Ramos (cell line): ENCODE measurements at regions not wholly inside any gene's neighbourhood (a gene's known extent, or its start where the extent isn't known, plus 50 kb on each side); places are given as distances from the start of the nearest gene placed in this dataset.

Experiments
- in situ Hi-C: fragments of 300-500 bp; cut with MboI; formaldehyde crosslinking; loops from one replicate; pipeline ENCODE4 v1.14.3; 2022; ENCODE audit warnings: low sequenced_read_pairs; ENCODE audit not compliant: unreplicated experiment

- in situ Hi-C loops, result no loop called here
Observed at GRCh38 chr2:11985817-11986566, 239.6 kb downstream of the LPIN1 start.

DNA sequence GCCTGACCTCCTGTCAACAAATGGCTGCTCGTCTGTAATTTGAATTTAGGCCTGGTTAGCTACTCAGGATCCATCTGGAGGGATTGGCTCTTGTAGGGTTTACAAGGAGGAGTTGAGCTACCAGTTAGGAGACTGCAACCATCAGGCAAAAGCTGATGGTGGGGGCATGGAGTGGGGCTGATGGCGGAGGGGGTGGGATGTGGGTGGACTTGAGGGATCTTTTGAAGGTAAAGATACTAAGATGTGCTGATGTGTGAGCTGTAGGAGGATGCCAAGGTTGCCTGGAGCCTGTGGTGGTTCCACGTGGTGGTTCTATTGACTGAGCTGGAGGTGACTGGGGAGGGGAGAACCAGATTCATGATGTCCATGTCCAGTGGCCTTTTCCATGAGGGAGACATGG is 240.7 kb downstream of the LPIN1 start:
- in situ Hi-C loops, result no loop called here

GRCh38 chr2:11988691-11989353 is 242.4 kb downstream of the LPIN1 start:
- in situ Hi-C loops, result no loop called here

DNA sequence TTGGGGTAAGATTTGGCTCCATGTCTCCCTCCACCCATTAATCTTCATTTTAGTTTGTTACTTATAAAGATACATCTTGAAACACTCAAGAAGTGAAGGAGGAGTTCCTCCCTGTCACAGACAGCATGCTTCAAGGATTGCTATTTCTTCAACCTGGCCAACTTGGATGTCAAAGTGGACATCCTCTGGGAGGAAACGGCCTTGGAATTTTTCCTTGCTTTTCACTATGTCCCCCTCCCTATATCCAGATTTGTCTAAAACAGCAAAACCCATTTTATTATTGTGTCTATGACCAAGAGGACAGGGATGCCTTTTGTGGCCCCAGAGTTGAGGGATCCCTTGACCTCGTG is 242.9 kb downstream of the LPIN1 start:
- in situ Hi-C loops, result no loop called here

- in situ Hi-C loops, result no loop called here
Observed at GRCh38 chr2:11990576-11990975, 244.1 kb downstream of the LPIN1 start.

DNA sequence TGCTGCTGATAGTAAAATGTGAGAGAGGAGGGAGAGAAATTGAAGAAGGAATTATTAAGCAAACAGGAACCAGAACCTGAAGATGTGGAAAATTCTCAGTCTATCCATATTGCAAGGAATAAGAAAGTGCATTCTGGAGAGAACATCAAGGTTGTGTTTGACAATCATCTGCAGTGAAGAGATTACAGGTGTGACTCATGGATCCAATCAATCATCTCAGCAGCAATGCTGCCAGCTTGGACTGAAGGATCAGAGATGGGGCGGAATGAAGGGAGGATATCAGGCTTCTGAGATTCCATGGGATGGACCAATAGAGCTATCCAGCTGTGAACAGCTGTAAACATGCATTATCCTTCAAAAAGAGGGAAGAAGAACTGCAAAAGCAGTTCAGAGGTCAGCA is 247.3 kb downstream of the LPIN1 start:
- in situ Hi-C loops, result no loop called here

- in situ Hi-C loops, result no loop called here
Observed at GRCh38 chr2:11995456-11995855, 249.0 kb downstream of the LPIN1 start.

GRCh38 chr2:11996618-11997017 is 250.2 kb downstream of the LPIN1 start:
- in situ Hi-C loops, result no loop called here

GRCh38 chr2:11997142-11997541 is 250.7 kb downstream of the LPIN1 start:
- in situ Hi-C loops, result no loop called here

GRCh38 chr2:11998218-11998617 is 251.8 kb downstream of the LPIN1 start:
- in situ Hi-C loops, result no loop called here

DNA sequence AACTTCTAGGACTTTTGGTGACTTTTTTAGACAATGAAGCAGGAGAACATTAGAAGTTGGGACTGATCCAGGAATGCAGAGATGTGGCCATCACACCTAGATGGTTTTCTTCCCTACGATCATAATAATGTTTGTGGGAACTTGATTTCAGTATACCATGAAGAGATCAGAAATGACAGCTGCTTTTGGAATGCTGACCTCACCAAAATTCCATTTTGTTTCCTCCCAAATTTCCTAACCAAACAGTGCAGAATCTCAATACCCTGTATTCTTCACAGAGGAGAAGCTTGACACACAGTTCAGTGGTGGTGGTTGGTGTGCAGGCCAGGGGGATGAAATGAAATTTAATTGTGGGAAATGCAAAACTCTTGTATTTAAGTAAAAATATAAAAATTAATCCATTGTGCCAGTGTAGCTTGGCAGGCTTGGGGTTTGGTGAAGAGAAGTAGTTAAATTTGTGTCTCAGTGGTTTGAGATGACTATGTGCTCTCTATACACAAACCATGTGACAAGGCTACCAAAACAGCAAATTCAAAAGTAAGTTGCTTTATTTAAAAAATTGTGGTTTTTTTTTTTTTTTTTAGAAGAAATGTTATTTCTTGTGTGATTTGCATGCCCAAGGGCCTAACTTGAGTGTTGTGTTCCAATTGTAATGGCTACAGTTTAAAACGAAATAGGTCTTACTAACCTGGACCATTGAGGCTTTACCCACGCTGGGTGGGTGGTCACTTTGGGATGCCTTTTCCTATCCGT is 252.4 kb downstream of the LPIN1 start:
- in situ Hi-C loops, result no loop called here

DNA sequence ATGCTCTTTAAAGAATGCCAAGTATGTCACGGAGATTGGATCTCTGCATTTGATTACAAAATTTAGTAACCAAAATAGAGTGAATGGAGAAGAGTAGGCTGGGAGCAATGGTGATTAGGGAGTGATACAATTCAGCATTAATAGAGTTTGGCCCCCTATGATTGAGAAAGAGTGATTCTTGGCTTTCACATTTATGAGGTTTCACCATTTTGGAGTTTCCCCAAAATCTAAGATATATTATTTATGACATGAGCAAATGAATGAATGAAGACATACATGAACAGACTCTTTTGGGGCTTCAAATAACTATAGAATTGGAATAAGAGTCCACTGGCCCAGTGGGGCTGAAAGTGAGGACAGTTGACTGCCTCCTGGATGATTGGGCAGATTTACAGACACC is 255.2 kb downstream of the LPIN1 start:
- in situ Hi-C loops, result no loop called here

DNA sequence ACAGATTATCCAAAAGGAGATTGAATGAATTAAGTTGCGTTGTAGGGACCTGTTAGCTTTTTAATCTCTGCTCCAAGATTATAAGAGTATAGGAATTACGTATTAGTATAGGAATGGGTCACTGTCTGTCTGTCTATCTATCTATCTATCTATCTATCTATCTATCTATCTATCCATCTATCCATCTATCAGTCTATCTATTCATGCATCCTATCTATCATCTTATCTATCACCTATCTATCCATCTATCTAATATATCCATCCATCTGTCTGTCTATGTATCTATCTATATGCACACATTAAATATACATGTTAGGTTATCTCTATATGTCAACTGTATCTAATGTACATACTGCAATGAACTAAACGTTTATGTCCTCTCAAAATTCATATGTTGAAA is 255.8 kb downstream of the LPIN1 start:
- in situ Hi-C loops, result no loop called here

DNA sequence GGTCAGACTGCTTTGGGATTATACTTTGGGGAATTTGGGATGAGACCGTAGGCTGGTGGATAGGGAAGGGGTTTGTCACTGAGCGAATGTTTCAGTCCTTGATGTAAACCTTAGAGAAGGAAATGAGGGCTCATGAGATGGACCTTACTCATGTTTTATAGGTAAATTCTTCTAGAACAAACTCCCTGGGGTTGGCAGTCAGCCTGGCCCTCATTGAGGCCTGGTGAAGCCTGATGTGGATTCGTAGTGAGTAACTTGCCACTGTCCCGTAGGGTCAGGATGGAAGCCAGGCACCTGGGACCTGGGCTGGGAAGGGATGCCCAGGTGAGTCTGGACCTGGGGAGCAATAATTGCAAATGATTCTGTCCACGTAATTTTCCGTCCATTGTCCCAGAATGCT is 258.3 kb downstream of the LPIN1 start:
- in situ Hi-C loops, result no loop called here

DNA sequence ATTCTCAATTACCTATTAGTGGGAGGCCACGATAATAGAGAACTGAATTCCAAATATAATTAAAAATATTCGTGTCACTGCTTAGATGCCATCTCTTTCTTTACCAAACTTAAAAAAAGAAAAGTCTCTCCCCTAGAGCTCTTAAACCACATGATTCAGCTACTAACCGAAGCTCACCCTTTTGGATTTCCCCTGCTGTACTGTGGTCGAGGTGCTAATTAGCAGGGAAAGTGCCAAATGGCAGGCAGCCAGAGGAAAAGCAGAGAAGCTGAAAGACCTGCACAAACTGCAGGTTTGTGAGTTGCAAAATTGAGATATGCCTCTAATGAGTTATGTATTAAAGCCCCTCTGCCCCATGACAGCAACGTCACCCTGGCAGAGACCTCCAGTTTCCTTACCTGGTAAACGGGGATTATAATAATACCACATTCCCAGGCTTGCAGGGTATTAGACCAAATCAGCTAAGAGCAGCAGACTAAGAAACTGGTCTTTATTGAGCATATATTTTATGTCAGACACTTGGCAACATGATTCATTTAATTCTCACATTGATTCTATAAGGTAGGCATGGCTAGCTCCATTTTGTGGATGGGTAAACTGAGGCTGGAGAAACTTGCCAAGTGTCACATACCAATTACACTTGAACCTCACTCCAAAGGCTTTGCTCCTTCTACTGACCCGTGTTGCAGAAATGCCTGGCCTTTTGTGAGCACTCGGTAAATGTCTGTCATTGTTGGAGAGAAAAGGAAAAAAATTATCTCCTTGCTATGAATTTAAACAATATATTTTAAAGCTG is 259.7 kb downstream of the LPIN1 start:
- in situ Hi-C loops, result no loop called here

DNA sequence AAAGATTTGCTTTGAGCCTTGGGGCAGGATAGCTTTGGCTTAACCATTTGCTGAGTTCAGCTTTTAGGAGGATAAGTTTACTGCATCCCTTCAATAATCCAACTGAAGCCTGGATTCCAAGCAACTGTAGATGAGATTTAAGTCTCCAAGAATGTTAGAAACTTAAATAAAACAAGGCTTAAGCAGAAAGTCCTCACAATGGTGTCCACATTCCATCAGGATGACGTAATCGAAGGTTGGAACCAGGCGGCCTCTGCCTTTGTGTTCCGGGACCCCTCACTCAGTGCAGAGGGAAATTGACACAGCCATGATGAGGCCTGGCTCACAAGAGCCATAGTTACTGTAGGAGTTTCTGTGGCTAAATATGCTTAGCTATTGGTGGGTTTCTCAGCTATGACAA is 260.4 kb downstream of the LPIN1 start:
- in situ Hi-C loops, result no loop called here

GRCh38 chr2:12007282-12007681 is 260.9 kb downstream of the LPIN1 start:
- in situ Hi-C loops, result no loop called here

- in situ Hi-C loops, result no loop called here
Observed at GRCh38 chr2:12008425-12009061, 262.1 kb downstream of the LPIN1 start.

DNA sequence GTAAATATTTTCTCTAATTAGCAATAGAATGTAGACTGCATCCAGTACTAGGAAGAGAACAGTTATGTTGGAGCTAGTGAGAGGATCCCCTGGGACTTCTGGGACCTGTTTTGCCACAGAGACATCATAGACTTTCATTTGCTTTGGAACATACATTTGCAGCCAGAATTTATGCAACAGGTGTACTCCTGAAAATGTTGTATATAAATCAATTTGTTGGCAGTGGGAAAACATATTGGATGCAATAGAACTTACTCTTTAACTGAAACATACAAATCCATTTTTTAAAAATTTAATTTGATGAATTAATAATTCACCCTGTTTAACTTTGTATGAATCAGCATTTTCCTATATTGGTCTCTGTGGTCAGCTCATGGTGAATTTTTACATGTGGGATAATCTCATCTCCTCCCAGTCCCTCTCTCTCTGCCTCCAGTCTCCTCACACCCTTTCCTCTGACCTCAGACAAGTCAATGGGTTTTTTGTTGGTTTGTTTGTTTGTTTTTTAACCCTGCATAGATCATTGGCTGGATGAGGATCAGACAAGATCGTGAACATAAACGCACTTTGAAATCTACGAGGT is 263.0 kb downstream of the LPIN1 start:
- in situ Hi-C loops, result no loop called here

GRCh38 chr2:12010059-12010458 is 263.6 kb downstream of the LPIN1 start:
- in situ Hi-C loops, result no loop called here
